OCI-LY1 (cell line): ENCODE measurements at regions not wholly inside any gene's neighbourhood (a gene's known extent, or its start where the extent isn't known, plus 50 kb on each side); places are given as distances from the start of the nearest gene placed in this dataset.

Experiments used
- H2AFZ ChIP-seq: fragments of 200-600 bp; sonication (generic), shearing (Covaris generic); 2 replicates; pipeline ENCODE4 v1.6.0; 2014; ENCODE audit warnings: antibody characterized with exemption, mild to moderate bottlenecking, low read length
- H3F3A ChIP-seq: fragments of 200-600 bp; sonication (generic), shearing (Covaris generic); 2 replicates; pipeline ENCODE4 v1.6.0; 2014; ENCODE audit warnings: mild to moderate bottlenecking, antibody characterized with exemption, low read length, moderate library complexity; ENCODE audit not compliant: insufficient read depth
- H3K27ac ChIP-seq: fragments of 200-600 bp; sonication (generic); 2 replicates; pipeline ENCODE4 v1.5.1; 2014; ENCODE audit warnings: low read length, mixed run types, mild to moderate bottlenecking, low read depth; ENCODE audit not compliant: poor library complexity, severe bottlenecking
- H3K27me3 ChIP-seq: fragments of 200-600 bp; sonication (generic); 2 replicates; pipeline ENCODE4 v1.6.0; 2014; ENCODE audit warnings: antibody characterized with exemption, mild to moderate bottlenecking, low read length, moderate library complexity; ENCODE audit not compliant: insufficient read depth
- H3K36me3 ChIP-seq: fragments of 200-600 bp; sonication (generic); 2 replicates; pipeline ENCODE4 v1.6.1; 2014; ENCODE audit warnings: mild to moderate bottlenecking, antibody characterized with exemption, low read length, moderate library complexity, mixed read lengths; ENCODE audit not compliant: insufficient read depth
- H3K4me1 ChIP-seq: fragments of 200-600 bp; sonication (generic); 2 replicates; pipeline ENCODE4 v1.5.1; 2014; ENCODE audit warnings: mild to moderate bottlenecking, low read length, moderate library complexity; ENCODE audit not compliant: insufficient read depth, severe bottlenecking
- H3K4me2 ChIP-seq: fragments of 200-600 bp; sonication (generic), shearing (Covaris generic); 2 replicates; pipeline ENCODE4 v1.6.1; 2014; ENCODE audit warnings: low read length
- H3K4me3 ChIP-seq: fragments of 200-600 bp; sonication (generic); 2 replicates; pipeline ENCODE4 v1.5.1; 2014; ENCODE audit warnings: low read length, low read depth, mild to moderate bottlenecking, mixed read lengths; ENCODE audit not compliant: poor library complexity, severe bottlenecking
- H3K79me2 ChIP-seq: fragments of 200-600 bp; shearing (Covaris generic); 2 replicates; pipeline ENCODE4 v1.6.1; 2016; ENCODE audit warnings: mixed run types, low read length, mixed read lengths; ENCODE audit not compliant: insufficient read depth
- H3K9ac ChIP-seq: fragments of 200-600 bp; sonication (generic), shearing (Covaris generic); 2 replicates; pipeline ENCODE4 v1.6.1; 2014; ENCODE audit warnings: mild to moderate bottlenecking, low read length, mixed read lengths
- H3K9me2 ChIP-seq: fragments of 200-600 bp; sonication (generic), shearing (Covaris generic); 2 replicates; pipeline ENCODE4 v1.6.1; 2014; ENCODE audit warnings: low read depth, mild to moderate bottlenecking, low read length, mixed read lengths
- H3K9me3 ChIP-seq: fragments of 200-600 bp; shearing (Covaris generic); 2 replicates; pipeline ENCODE4 v1.6.1; 2014; ENCODE audit warnings: low read length, mixed read lengths
- H4K20me1 ChIP-seq: fragments of 200-600 bp; sonication (generic), shearing (Covaris generic); 2 replicates; pipeline ENCODE4 v1.6.0; 2016; ENCODE audit warnings: mild to moderate bottlenecking, low read length; ENCODE audit not compliant: insufficient read depth
- CTCF ChIP-seq: fragments of 200-600 bp; sonication (generic), shearing (Covaris generic); IDR thresholded peaks from 2 replicates; pipeline ENCODE4 v1.5.1; 2017; ENCODE audit warnings: mild to moderate bottlenecking, antibody characterized with exemption, low read length, moderate library complexity, mixed read lengths
- EZH2 ChIP-seq: fragments of 200-600 bp; sonication (generic), shearing (Covaris generic); IDR thresholded peaks from 2 replicates; pipeline ENCODE4 v1.8.0; 2017; ENCODE audit warnings: borderline replicate concordance, mixed run types, mild to moderate bottlenecking, antibody characterized with exemption, low read length, moderate library complexity, mixed read lengths

- H3K9me3 ChIP-seq = no peaks in the 10 kb centered on the region
These were observed 120.0 kb upstream of the DIAPH2 start for GRCh38 chrX:96564595-96564994.

GRCh38 chrX:96566878-96567277, 117.8 kb upstream of the DIAPH2 start:
- TF ChIP-seq CTCF (no peak), EZH2 (no peak)
- H4K20me1 ChIP-seq = no peaks in the 10 kb centered on the region
- no peaks in the 10 kb centered on the region for H3K79me2 ChIP-seq
- no peaks in the 10 kb centered on the region for H3K9me3 ChIP-seq
- no peak overlapping the region for H2AFZ ChIP-seq
- H3K27me3 ChIP-seq = no peaks in the 10 kb centered on the region
- H3F3A ChIP-seq = no peaks in the 10 kb centered on the region
- H3K4me1 ChIP-seq = no peaks in the 10 kb centered on the region
- H3K9ac ChIP-seq = no peak overlapping the region
- no peak overlapping the region for H3K4me3 ChIP-seq
- H3K4me2 ChIP-seq = no peak overlapping the region
- H3K9me2 ChIP-seq = no peaks in the 10 kb centered on the region
- no peak overlapping the region for H3K27ac ChIP-seq
- no peaks in the 10 kb centered on the region for H3K36me3 ChIP-seq

More at GRCh38 chrX:96564595-96564994, 120.0 kb upstream of the DIAPH2 start:
- H3K79me2 ChIP-seq = no peaks in the 10 kb centered on the region
- TF ChIP-seq CTCF = no peak
- H3K4me1 ChIP-seq = no peaks in the 10 kb centered on the region
- H3K4me2 ChIP-seq = no peak overlapping the region
- H3K36me3 ChIP-seq = no peaks in the 10 kb centered on the region
- H3K27ac ChIP-seq = no peak overlapping the region
- H3K9ac ChIP-seq = no peak overlapping the region
- no peaks in the 10 kb centered on the region for H4K20me1 ChIP-seq
- H3F3A ChIP-seq = no peaks in the 10 kb centered on the region
- no peak overlapping the region for H3K4me3 ChIP-seq
- no peaks in the 10 kb centered on the region for H3K27me3 ChIP-seq
- H3K9me2 ChIP-seq = no peaks in the 10 kb centered on the region
- H2AFZ ChIP-seq = no peak overlapping the region

- TF ChIP-seq CTCF = no peak
- no peak for TF ChIP-seq EZH2
- Histone ChIP-seq H3K9me2 (no peaks in the 10 kb centered on the region), H3F3A (no peaks in the 10 kb centered on the region), H3K79me2 (no peaks in the 10 kb centered on the region), H3K4me2 (no peak overlapping the region), H4K20me1 (no peaks in the 10 kb centered on the region), H3K9me3 (no peaks in the 10 kb centered on the region), H3K36me3 (no peaks in the 10 kb centered on the region), H3K4me3 (no peak overlapping the region), H3K4me1 (no peaks in the 10 kb centered on the region), H3K9ac (no peak overlapping the region), H3K27ac (no peak overlapping the region), H3K27me3 (no peaks in the 10 kb centered on the region), H2AFZ (no peak overlapping the region)
These were observed 116.6 kb upstream of the DIAPH2 start for GRCh38 chrX:96568071-96568470.
